ENCODE measurements at regions not wholly inside any gene's neighbourhood (a gene's known extent, or its start where the extent isn't known, plus 50 kb on each side); places are given as distances from the start of the nearest gene placed in this dataset.
A peak's percentile ranks its signal among the peaks of the same experiment; 100 is the strongest.
"Not testable (repeated sequence)": the region's sequence is repeated elsewhere in the genome, so short reads cannot be mapped to it uniquely, and the experiment has no call there.

DNA sequence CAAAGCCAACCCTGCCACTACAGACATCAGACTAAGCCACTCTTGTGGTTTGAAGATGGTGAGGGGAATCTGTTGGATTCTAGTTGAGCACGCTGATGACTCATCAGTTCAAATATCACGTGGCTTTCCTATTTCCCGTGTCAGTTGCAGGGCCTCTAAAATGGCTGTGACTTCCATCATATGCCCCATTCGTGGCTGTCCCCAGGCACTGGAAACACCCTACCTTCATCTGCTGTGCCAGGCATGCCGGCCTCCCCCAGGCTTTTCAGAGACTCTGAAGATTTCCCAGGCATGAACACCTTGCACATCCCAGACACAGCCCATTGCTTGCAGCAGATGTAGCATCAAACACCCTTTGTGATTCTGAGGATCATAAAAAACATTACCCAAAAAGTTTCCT is 659.9 kb downstream of the UQCRFS1 start:
- H3K4me2 ChIP-seq, result peak overlapping the region; percentile 37
- no peaks in the 10 kb centered on the region for H3K9me3 ChIP-seq
- peaks cover 13% of the 10 kb centered on the region for H3K4me1 ChIP-seq
- no peak overlapping the region for H3K4me3 ChIP-seq
- H3K9ac ChIP-seq, result no peak overlapping the region
- no peaks in the 10 kb centered on the region for H3K27me3 ChIP-seq
- no peak for TF ChIP-seq Cebpa-rat (IDR thresholded peaks at IDR 0.05)
- H3K27ac ChIP-seq, result no peak overlapping the region
- no peaks in the 10 kb centered on the region for H4K20me1 ChIP-seq
- no peaks in the 10 kb centered on the region for H3K36me3 ChIP-seq

DNA sequence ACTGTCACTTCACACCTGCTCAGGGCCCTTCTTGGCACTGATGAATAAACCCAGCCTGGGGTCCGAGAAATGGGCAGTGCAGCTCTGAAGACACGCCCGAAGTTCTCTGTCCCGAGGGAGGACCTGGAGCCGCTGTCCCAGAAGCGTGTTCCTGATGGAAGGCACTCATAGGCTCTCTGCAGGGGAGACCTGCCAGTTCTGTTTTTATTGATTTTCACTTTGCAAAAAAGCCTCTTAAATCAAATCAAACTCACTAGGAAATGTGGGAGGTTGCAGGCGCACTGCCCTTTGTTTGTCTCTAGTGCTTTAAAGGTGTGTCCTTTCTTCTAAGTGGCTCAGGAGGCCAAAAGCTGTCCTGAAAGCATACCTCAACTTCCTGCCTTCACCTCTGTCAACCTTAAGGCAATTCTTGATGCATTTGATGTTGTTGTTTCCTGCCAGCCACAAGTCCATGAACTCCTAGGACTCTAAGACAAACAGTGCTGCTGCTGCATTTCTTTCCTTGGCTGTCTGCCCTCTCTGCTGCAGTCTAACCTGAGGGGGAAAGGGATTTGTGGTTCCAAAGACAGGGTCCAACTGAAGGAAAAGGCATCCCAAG is 663.2 kb downstream of the UQCRFS1 start:
- Histone ChIP-seq H3K36me3 (no peaks in the 10 kb centered on the region), H3K27ac (no peak overlapping the region), H3K4me1 (peaks cover 22% of the 10 kb centered on the region), H3K9ac (no peak overlapping the region), H3K27me3 (no peaks in the 10 kb centered on the region), H3K9me3 (no peaks in the 10 kb centered on the region), H3K4me3 (no peak overlapping the region), H4K20me1 (no peaks in the 10 kb centered on the region), H3K4me2 (no peak overlapping the region)
- no peak for TF ChIP-seq Cebpa-rat (IDR thresholded peaks at IDR 0.05)

DNA sequence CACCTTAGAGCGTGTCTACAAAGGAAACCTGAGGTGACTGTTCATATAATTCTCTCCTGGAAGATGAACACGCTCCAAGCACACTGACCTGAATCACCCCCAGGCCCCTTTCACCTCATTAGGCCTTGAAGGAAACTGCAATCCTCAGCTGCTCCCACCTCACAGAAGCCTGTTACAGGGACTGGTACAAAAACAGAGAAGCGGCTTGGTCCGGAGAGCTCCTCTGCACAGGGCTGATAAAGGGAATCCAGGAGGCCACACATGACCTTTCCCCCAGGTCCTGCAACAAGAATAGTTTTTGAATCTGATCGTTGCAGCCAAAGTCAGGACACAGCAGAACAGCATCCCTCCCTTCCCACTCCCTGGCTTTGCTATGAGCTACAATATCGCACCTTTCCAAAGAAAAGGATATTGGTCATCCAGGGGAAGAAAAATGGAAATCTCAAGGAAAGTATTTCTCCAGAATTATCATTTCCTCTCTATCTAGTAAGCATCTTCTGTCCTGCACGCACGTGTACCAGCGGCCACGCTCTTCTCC is 666.7 kb downstream of the UQCRFS1 start:
- Histone ChIP-seq H3K4me2 (no peak overlapping the region), H3K4me3 (no peak overlapping the region), H4K20me1 (no peaks in the 10 kb centered on the region), H3K36me3 (no peaks in the 10 kb centered on the region), H3K27me3 (no peaks in the 10 kb centered on the region), H3K9me3 (no peaks in the 10 kb centered on the region), H3K27ac (no peak overlapping the region), H3K4me1 (peaks cover 41% of the 10 kb centered on the region), H3K9ac (no peak overlapping the region)
- TF ChIP-seq Cebpa-rat (IDR thresholded peaks at IDR 0.05), result no peak

DNA sequence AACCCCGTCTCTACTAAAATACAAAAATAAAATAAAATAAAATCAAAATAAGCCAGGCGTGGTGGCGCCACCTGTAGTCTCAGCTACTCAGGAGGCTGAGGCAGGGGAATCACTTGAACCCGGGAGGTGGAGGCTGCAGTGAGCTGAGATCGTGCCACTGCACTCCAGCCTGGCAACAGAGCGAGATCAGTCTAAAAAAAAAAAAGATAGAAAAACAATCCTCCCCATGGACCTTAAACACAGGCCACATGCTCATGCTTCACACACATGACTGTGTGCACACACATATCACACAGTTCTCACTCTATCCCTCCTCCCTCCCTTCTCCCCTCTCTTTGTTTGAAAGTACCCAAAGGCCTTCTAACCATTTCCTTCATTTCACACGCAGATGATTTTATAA is 667.6 kb downstream of the UQCRFS1 start:
- H3K9me3 ChIP-seq, H3K27ac ChIP-seq, H3K4me3 ChIP-seq, H3K36me3 ChIP-seq, H3K9ac ChIP-seq, H3K27me3 ChIP-seq, H4K20me1 ChIP-seq: not testable (repeated sequence)
- H3K4me2 ChIP-seq, result 0 out of 2 replicates have a peak overlapping the region, but pooled peaks have one; percentile 9
- peaks cover 41% of the 10 kb centered on the region for H3K4me1 ChIP-seq

DNA sequence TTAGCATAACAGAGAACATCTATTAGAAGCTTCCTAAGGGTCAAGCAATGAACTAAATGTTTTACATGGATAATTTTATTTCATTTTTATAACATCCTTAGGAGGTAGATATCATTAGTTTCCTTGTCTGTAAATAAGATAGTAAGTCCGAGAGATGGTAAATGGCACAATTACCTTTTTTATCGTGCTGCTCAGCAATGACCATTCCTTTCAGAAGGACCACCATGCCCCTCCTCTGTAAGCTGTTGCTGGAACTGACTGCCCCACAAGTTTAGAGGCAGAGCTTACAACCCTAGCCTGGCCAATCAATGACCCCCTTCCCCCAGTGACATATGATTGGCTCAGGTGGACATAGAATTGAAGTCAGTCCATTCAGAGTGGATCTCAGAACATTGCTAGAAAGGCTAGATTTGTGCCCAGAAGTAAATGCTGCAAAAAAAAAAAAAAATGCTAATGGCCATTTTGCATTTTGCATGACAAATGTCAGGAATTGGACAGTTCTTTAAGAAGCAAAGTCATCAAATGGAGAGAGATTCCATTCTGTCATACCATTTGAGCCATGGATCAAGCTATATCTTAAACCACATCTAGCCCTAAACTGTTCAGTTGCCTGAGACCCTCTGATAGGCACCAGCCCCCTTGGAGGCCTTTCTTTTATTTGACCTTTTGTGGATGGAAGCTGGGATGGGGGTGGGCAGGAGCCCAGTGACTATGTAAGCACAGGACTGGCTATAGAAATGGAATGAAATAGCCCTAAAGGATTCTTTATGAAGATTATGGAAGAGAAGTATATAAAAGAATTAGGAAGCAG is 668.3 kb downstream of the UQCRFS1 start:
- Histone ChIP-seq H3K9me3 (no peaks in the 10 kb centered on the region), H3K9ac (no peak overlapping the region), H3K27me3 (no peaks in the 10 kb centered on the region), H3K4me1 (peaks cover 41% of the 10 kb centered on the region), H3K27ac (no peak overlapping the region), H3K36me3 (no peaks in the 10 kb centered on the region), H4K20me1 (no peaks in the 10 kb centered on the region), H3K4me3 (no peak overlapping the region), H3K4me2 (no peak overlapping the region)
- TF ChIP-seq Cebpa-rat (IDR thresholded peaks at IDR 0.05), result no peak

DNA sequence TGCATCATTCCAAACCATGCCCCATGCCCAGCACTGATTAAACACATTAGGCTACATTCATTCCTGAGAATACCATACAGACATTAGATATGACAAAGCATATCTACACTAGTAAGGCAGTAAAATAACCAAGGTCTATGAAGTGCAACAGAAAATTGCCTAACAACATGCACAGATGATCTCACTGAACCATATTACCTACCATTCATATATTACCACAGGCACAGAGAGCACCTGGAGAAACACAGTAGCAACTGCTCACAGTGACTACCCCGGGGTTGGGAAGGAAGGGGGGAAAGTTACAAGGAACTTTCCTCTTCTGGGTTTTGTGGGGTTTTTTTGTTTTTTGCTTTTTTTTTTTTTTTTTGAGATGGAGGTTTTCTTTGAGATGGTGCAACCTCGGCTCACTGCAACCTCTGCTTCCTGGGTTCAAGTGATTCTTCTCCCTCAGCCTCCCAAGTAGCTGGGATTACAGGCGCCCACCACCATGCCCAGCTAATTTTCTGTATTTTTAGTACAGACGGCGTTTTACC is 669.6 kb downstream of the UQCRFS1 start:
- H3K9me3 ChIP-seq, result no peaks in the 10 kb centered on the region
- no peaks in the 10 kb centered on the region for H3K36me3 ChIP-seq
- H3K4me2 ChIP-seq, result peak overlapping the region; percentile 52
- H3K9ac ChIP-seq, result no peak overlapping the region
- peaks cover 41% of the 10 kb centered on the region for H3K4me1 ChIP-seq
- no peaks in the 10 kb centered on the region for H4K20me1 ChIP-seq
- no peaks in the 10 kb centered on the region for H3K27me3 ChIP-seq
- H3K4me3 ChIP-seq, result no peak overlapping the region
- H3K27ac ChIP-seq, result no peak overlapping the region
- TF ChIP-seq Cebpa-rat (IDR thresholded peaks at IDR 0.05), result no peak

DNA sequence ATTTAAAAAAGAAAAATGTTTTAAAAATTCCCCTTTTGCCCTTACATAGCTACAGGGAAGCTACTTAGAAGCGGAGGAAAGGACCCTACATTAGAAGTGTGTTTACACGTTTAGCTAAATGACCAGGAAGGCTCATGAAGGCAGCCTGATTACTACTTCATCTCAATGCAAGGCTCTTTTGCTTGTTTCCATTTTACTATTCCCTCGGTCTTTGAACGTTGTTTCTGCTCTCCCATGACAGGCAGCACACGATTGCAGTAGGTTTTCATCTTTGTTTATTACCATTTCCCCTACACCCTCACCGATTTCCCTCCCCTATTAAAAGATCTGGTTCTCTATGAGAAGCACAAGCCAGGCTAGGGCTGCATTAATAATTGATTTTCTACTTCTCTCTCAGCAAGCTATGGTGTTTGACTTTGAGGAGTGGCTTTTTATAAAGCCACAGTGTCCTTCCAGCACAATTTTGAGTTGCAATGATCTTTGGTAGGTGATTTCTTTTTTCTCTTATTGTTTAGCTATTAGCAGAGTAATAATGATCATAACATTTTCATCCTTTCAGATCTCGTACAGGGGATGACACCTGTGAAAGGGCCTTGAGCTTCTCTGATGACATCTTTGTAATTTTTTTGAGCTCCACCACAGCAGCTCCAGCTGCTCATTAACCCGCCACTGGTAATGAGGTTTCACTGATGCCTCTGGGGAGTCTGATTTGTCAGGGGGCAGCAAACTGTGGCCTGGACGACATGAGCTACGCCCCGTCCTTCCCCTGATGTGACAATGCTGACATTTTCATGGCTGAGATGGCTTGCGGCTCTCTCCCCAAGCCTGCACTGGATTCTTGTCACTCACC is 670.3 kb downstream of the UQCRFS1 start:
- no peak overlapping the region for H3K9ac ChIP-seq
- peaks cover 41% of the 10 kb centered on the region for H3K4me1 ChIP-seq
- peaks cover under 1% of the 10 kb centered on the region; the same call in 1 of the 2 replicates for H3K9me3 ChIP-seq
- no peak overlapping the region for H3K27ac ChIP-seq
- H3K4me3 ChIP-seq, result no peak overlapping the region
- no peaks in the 10 kb centered on the region for H4K20me1 ChIP-seq
- no peaks in the 10 kb centered on the region for H3K27me3 ChIP-seq
- peak overlapping the region; percentile 52 for H3K4me2 ChIP-seq
- no peak for TF ChIP-seq Cebpa-rat (IDR thresholded peaks at IDR 0.05)
- H3K36me3 ChIP-seq, result no peaks in the 10 kb centered on the region

DNA sequence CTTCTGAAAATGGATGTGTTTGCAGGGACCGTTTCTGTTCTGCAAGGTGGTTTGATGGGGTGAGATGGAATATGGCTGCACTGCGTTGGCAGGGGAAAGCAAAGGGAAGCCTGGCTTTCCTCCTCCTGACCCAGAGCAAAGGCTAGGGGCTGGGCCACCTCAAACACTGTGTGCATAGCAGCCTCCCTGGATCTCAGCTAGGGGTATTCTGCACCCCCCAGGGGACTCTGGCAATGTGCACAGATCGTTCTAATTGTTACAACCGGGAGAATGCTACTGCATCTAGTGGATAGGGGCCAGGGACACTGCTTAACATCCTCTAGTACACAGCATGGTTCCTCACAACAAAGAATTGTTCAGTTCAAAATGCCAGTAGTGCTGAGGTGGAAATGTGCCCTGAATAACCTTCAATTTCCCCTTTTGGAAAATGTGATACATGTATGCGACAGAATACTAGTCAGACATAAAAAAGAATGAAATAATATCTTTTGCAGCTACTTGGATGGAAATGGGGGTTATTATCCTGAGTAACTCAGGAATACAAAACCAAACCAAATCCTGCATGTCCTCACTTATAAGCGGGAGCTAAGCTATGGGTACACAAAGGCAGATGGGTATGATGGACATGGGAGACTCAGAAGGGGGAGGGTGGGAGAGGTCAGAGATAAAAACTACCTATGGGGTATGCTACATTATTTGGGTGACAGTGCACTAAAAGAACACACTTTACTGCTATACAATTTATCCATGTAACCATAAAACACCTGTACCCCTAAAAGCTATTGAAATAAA is 671.2 kb downstream of the UQCRFS1 start:
- H3K27ac ChIP-seq, result no peak overlapping the region
- TF ChIP-seq Cebpa-rat (IDR thresholded peaks at IDR 0.05), result no peak
- no peaks in the 10 kb centered on the region for H4K20me1 ChIP-seq
- no peak overlapping the region for H3K4me3 ChIP-seq
- no peaks in the 10 kb centered on the region for H3K36me3 ChIP-seq
- peaks cover 41% of the 10 kb centered on the region for H3K4me1 ChIP-seq
- no peaks in the 10 kb centered on the region for H3K27me3 ChIP-seq
- H3K9ac ChIP-seq, result no peak overlapping the region
- peak overlapping the region; percentile 52 for H3K4me2 ChIP-seq
- peaks cover 7% of the 10 kb centered on the region for H3K9me3 ChIP-seq

DNA sequence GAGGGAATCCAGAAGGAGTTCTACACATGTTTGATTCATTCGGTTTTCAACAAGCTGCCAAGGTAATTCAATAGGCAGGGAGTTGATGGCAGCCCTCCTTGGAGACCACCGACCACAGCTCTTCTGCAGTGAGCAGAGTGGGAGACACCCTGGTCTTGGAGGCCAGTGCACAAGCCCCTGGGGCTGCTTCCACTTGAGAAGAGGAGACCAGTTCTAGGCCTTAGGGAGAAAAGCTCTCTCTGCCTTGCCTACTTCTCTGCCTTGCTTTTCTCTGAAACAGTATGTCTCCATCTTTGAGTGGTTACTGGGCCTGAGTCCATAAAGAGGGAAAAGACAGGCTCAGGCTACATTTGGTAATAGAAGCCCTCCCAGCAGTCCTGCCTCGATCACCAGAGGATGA is 671.9 kb downstream of the UQCRFS1 start:
- Histone ChIP-seq H3K9ac (no peak overlapping the region), H3K36me3 (no peaks in the 10 kb centered on the region), H3K4me2 (no peak overlapping the region), H3K4me1 (peaks cover 41% of the 10 kb centered on the region), H4K20me1 (no peaks in the 10 kb centered on the region), H3K27me3 (no peaks in the 10 kb centered on the region), H3K4me3 (no peak overlapping the region), H3K9me3 (peaks cover 7% of the 10 kb centered on the region), H3K27ac (no peak overlapping the region)
- TF ChIP-seq Cebpa-rat (IDR thresholded peaks at IDR 0.05), result no peak

DNA sequence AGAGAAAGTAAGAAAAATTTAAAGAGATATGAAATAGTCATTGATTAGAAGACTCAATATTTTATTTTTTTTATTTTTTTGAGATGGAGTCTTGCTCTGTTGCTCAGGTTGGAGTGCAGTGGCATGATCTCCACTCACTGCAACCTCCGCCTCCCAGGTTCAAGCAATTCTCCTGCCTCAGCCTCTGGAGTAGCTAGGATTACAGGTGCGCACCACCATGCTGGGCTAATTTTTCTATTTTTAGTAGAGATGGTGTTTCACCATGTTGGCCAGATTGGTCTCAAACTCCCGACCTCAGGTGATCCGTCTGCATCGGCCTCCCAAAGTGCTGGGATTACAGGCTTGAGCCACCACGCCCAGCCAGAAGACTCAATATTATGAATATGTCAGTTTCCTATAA is 672.6 kb downstream of the UQCRFS1 start:
- H3K4me1 ChIP-seq, result peaks cover 37% of the 10 kb centered on the region
- not testable (repeated sequence) for H4K20me1 ChIP-seq, H3K4me2 ChIP-seq, H3K9ac ChIP-seq, H3K27me3 ChIP-seq, H3K9me3 ChIP-seq, H3K4me3 ChIP-seq, H3K27ac ChIP-seq, H3K36me3 ChIP-seq
